Fibroblast of lung (primary cell): ENCODE measurements at regions not wholly inside any gene's neighbourhood (a gene's known extent, or its start where the extent isn't known, plus 50 kb on each side); places are given as distances from the start of the nearest gene placed in this dataset.

Source experiments
- DNase-seq, 2 donors: peaks; one replicate each; pipeline versions ENCODE4 v3.0.0 to v3.0.0-alpha.2; 2010; ENCODE audit warnings: low read depth in 2 of 2
- H2AFZ ChIP-seq: 2 replicates; pipeline ENCODE4 v1.5.1; 2012; ENCODE audit warnings: low read length, control low read depth, inconsistent platforms
- H3K27ac ChIP-seq: 2 replicates; pipeline ENCODE4 v1.5.1; 2011; ENCODE audit warnings: low read length, control low read depth; ENCODE audit not compliant: insufficient read depth
- H3K27me3 ChIP-seq: 2 replicates; pipeline ENCODE4 v1.5.1; 2011; ENCODE audit warnings: mild to moderate bottlenecking, low read length; ENCODE audit not compliant: control insufficient read depth, insufficient read depth
- H3K36me3 ChIP-seq: 2 replicates; pipeline ENCODE4 v1.5.1; 2011; ENCODE audit warnings: low read length; ENCODE audit not compliant: control insufficient read depth, insufficient read depth
- H3K4me1 ChIP-seq: 2 replicates; pipeline ENCODE4 v1.5.1; 2011; ENCODE audit warnings: low read length; ENCODE audit not compliant: control insufficient read depth, insufficient read depth; ENCODE audit errors: extremely low read depth
- H3K4me2 ChIP-seq: 2 replicates; pipeline ENCODE4 v1.5.1; 2011; ENCODE audit warnings: low read length, control low read depth; ENCODE audit not compliant: insufficient read depth; ENCODE audit errors: extremely low read depth
- H3K4me3 ChIP-seq, 4 experiments: fragments of 200-600 bp in 1 of 4; sonication (generic) in 1 of 4; replicated peaks in 1 of 4; 2 replicates each; pipeline ENCODE4 v1.5.1; 2011 to 2016; ENCODE audit warnings: low read length in 4 of 4, low read depth in 3 of 4, mild to moderate bottlenecking in 3 of 4, control low read depth in 2 of 4, inconsistent platforms in 1 of 4, mixed read lengths in 1 of 4; ENCODE audit not compliant: insufficient read depth in 1 of 4; ENCODE audit errors: control extremely low read depth in 1 of 4
- H3K79me2 ChIP-seq: 2 replicates; pipeline ENCODE4 v1.5.1; 2012; ENCODE audit warnings: mild to moderate bottlenecking, low read length, inconsistent platforms; ENCODE audit not compliant: control insufficient read depth, insufficient read depth
- H3K9ac ChIP-seq: 2 replicates; pipeline ENCODE4 v1.5.1; 2011; ENCODE audit warnings: mild to moderate bottlenecking, low read length, control low read depth; ENCODE audit not compliant: insufficient read depth
- H3K9me3 ChIP-seq: 2 replicates; pipeline ENCODE4 v1.5.1; 2012; ENCODE audit warnings: low read depth, low read length; ENCODE audit not compliant: control insufficient read depth, insufficient read depth
- H4K20me1 ChIP-seq: 2 replicates; pipeline ENCODE4 v1.5.1; 2011; ENCODE audit warnings: low read length; ENCODE audit not compliant: control insufficient read depth, insufficient read depth; ENCODE audit errors: extremely low read depth
- CTCF ChIP-seq, 2 donors: IDR thresholded peaks in 1 of 2; conservative IDR thresholded peaks in 1 of 2; 1 replicate in 1 of 2; 2 replicates in 1 of 2; pipeline ENCODE4 v1.5.1; 2011 to 2012; ENCODE audit warnings: low read length in 2 of 2, control low read depth in 1 of 2, inconsistent platforms in 1 of 2, low read depth in 1 of 2, mild to moderate bottlenecking in 1 of 2
- EZH2 ChIP-seq: IDR thresholded peaks from 2 replicates; pipeline ENCODE4 v1.5.1; 2012; ENCODE audit warnings: low read length, control low read depth, mild to moderate bottlenecking; ENCODE audit errors: missing control alignments

- H4K20me1 ChIP-seq: no peaks in the 10 kb centered on the region
- H3K27me3 ChIP-seq: no peaks in the 10 kb centered on the region
- no peak overlapping the region for H3K9ac ChIP-seq
- H3K4me3 ChIP-seq: no peak overlapping the region
- no peaks in the 10 kb centered on the region for H3K9me3 ChIP-seq
- no peak overlapping the region for H3K27ac ChIP-seq
- no peak for DNase-seq
- H3K79me2 ChIP-seq: no peaks in the 10 kb centered on the region
- no peak overlapping the region for H3K4me2 ChIP-seq
- no peaks in the 10 kb centered on the region for H3K36me3 ChIP-seq
- no peak overlapping the region for H2AFZ ChIP-seq
- no peak for TF ChIP-seq CTCF (conservative IDR thresholded peaks at IDR 0.05 in 1 of 2, IDR thresholded peaks at IDR 0.05 in 1 of 2; ENCODE audit: low read depth in 1 of 2, low read length in 2 of 2)
- no peak for TF ChIP-seq EZH2
- H3K4me1 ChIP-seq: no peaks in the 10 kb centered on the region
These were observed 176.2 kb upstream of the APCDD1 start for GRCh38 chr18:10278265-10278664.

- no peaks in the 10 kb centered on the region for H3K9me3 ChIP-seq
- no peaks in the 10 kb centered on the region for H3K36me3 ChIP-seq
- H2AFZ ChIP-seq: no peak overlapping the region
- no peaks in the 10 kb centered on the region for H3K79me2 ChIP-seq
- H3K27ac ChIP-seq: no peak overlapping the region
- no peak for DNase-seq
- no peaks in the 10 kb centered on the region for H3K4me1 ChIP-seq
- H3K27me3 ChIP-seq: no peaks in the 10 kb centered on the region
- no peak overlapping the region for H3K4me2 ChIP-seq
- no peak overlapping the region for H3K4me3 ChIP-seq
- no peaks in the 10 kb centered on the region for H4K20me1 ChIP-seq
- no peak for TF ChIP-seq EZH2
- no peak for TF ChIP-seq CTCF (conservative IDR thresholded peaks at IDR 0.05 in 1 of 2, IDR thresholded peaks at IDR 0.05 in 1 of 2; ENCODE audit: low read depth in 1 of 2, low read length in 2 of 2)
- no peak overlapping the region for H3K9ac ChIP-seq
These were observed 175.0 kb upstream of the APCDD1 start for GRCh38 chr18:10279471-10279870.

- Histone ChIP-seq H3K79me2 (no peaks in the 10 kb centered on the region), H3K4me2 (no peak overlapping the region), H4K20me1 (no peaks in the 10 kb centered on the region), H3K27me3 (peaks cover 3% of the 10 kb centered on the region), H3K9me3 (no peaks in the 10 kb centered on the region), H2AFZ (no peak overlapping the region), H3K9ac (no peak overlapping the region), H3K4me1 (no peaks in the 10 kb centered on the region), H3K36me3 (no peaks in the 10 kb centered on the region), H3K27ac (no peak overlapping the region), H3K4me3 (no peak overlapping the region)
- no peak for DNase-seq
- no peak for TF ChIP-seq EZH2
- TF ChIP-seq CTCF (conservative IDR thresholded peaks at IDR 0.05 in 1 of 2, IDR thresholded peaks at IDR 0.05 in 1 of 2; ENCODE audit: low read depth in 1 of 2, low read length in 2 of 2): no peak
These were observed 174.4 kb upstream of the APCDD1 start for GRCh38 chr18:10279905-10280644.
